Psoas muscle (tissue), 7 donors: ENCODE measurements at regions not wholly inside any gene's neighbourhood (a gene's known extent, or its start where the extent isn't known, plus 50 kb on each side); places are given as distances from the start of the nearest gene placed in this dataset.
"Not testable (repeated sequence)": the region's sequence is repeated elsewhere in the genome, so short reads cannot be mapped to it uniquely, and the experiment has no call there.

Experiments
- ATAC-seq, 4 donors: fragments of 200-7000 bp; cut with Tn5 transposase; one replicate each; pipeline ENCODE4 v1.9.1; 2020; ENCODE audit warnings: moderate library complexity in 3 of 4, mild to moderate bottlenecking in 2 of 4
- DNase-seq, 2 donors: peaks; one replicate each; pipeline ENCODE4 v3.0.0-alpha.2; 2020
- H3K27ac ChIP-seq: fragments of 200-600 bp; one replicate; pipeline ENCODE4 v1.8.0; 2022
- H3K27me3 ChIP-seq, 3 donors: fragments of 200-600 bp in 1 of 3; one replicate each; pipeline versions ENCODE4 v1.6.1 to v1.8.0; 2013 to 2022; ENCODE audit warnings: low read length in 2 of 3, mild to moderate bottlenecking in 2 of 3, moderate library complexity in 1 of 3; ENCODE audit not compliant: insufficient read depth in 3 of 3
- H3K36me3 ChIP-seq, 2 donors: fragments of 200-600 bp in 1 of 2; one replicate each; pipeline versions ENCODE4 v1.6.1 to v1.8.0; 2013 to 2022; ENCODE audit warnings: low read depth in 1 of 2, mild to moderate bottlenecking in 1 of 2, moderate library complexity in 1 of 2; ENCODE audit not compliant: insufficient read depth in 1 of 2
- H3K4me1 ChIP-seq: fragments of 200-600 bp; one replicate; pipeline ENCODE4 v1.8.0; 2022
- H3K4me3 ChIP-seq: fragments of 200-600 bp; one replicate; pipeline ENCODE4 v1.8.0; 2022; ENCODE audit warnings: mild to moderate bottlenecking
- H3K9me3 ChIP-seq: fragments of 200-600 bp; one replicate; pipeline ENCODE4 v1.8.0; 2022
- WGBS, 3 donors: extraction: QIAGEN DNeasy Blood & Tissue Kit; methylation state at CpG; one replicate each; pipeline versions ENCODE4 v1.1.6 to v1.1.7; 2013; 5-methylcytosine and 5-hydroxymethylcytosine counted together
- intact Hi-C, 2 donors: fragments of 100-400 bp; cut with DNase I; formaldehyde crosslinking; loops; one replicate each; pipeline versions ENCODE4 v1.11.0 to v1.14.2; 2022
- TF ChIP-seq, protein P1 (sequence below): fragments of 200-600 bp; IDR thresholded peaks from one replicate; pipeline ENCODE4 v1.8.0; 2022; ENCODE audit warnings: antibody characterized with exemption
- donor health status: healthy with polysubstance abuse.
- donor health status: DM: no; HTN: no; CAD: no; lungs with moderate emphysema.
- donor health status: Bipolar disorder and iron deficiency.
- donor health status: healthy.
- donor health status: DM: yes; HTN: yes; CAD: no.
- donor health status: DM: no; HTN: no; CAD: no.
- donor health status: DM: yes; HTN: yes; CAD: no.

GRCh38 chr4:82282875-82283274 lies 90.9 kb downstream of the HNRNPD start:
- TF ChIP-seq, protein P1, sequence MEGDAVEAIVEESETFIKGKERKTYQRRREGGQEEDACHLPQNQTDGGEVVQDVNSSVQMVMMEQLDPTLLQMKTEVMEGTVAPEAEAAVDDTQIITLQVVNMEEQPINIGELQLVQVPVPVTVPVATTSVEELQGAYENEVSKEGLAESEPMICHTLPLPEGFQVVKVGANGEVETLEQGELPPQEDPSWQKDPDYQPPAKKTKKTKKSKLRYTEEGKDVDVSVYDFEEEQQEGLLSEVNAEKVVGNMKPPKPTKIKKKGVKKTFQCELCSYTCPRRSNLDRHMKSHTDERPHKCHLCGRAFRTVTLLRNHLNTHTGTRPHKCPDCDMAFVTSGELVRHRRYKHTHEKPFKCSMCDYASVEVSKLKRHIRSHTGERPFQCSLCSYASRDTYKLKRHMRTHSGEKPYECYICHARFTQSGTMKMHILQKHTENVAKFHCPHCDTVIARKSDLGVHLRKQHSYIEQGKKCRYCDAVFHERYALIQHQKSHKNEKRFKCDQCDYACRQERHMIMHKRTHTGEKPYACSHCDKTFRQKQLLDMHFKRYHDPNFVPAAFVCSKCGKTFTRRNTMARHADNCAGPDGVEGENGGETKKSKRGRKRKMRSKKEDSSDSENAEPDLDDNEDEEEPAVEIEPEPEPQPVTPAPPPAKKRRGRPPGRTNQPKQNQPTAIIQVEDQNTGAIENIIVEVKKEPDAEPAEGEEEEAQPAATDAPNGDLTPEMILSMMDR, result no peak
- intact Hi-C loops, result loop anchor here (10.0 kb wide), 1 partner anchor 152 kb away; the partner anchor contains the start of genes ENOPH1 (in 2 of the 2) and HNRNPDL (in 2 of the 2)
- DNase-seq (no peak), ATAC-seq (no peak)
- Histone ChIP-seq H3K27ac (no peak overlapping the region), H3K36me3 (no peaks in the 10 kb centered on the region), H3K9me3 (no peaks in the 10 kb centered on the region), H3K4me3 (no peak overlapping the region), H3K4me1 (no peaks in the 10 kb centered on the region), H3K27me3 (no peaks in the 10 kb centered on the region)
- WGBS, 3 donors, result 42 to 44% (median 44%) methylated on average over 2 of the region's 2 CpGs

DNA sequence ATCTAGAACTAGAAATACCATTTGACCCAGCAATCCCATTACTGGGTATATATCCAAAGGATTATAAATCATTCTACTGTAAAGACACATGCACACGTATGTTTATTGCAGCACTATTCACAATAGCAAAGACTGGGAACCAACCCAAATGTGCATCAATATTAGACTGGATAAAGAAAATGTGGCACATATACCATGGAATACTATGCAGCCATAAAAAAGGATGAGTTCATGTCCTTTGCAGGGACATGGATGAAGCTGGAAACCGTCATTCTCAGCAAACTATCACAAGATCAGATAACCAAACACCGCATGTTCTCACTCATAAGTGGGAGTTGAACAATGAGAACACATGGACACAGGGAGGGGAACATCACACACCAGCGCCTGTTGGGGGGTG lies 94.2 kb downstream of the HNRNPD start:
- H3K27me3 ChIP-seq, H3K27ac ChIP-seq, H3K4me1 ChIP-seq, H3K9me3 ChIP-seq, H3K4me3 ChIP-seq, ATAC-seq, intact Hi-C loops, H3K36me3 ChIP-seq, DNase-seq: not testable (repeated sequence)
- 88 to 90% (median 89%) methylated on average over 4 of the region's 4 CpGs for WGBS, 3 donors

DNA sequence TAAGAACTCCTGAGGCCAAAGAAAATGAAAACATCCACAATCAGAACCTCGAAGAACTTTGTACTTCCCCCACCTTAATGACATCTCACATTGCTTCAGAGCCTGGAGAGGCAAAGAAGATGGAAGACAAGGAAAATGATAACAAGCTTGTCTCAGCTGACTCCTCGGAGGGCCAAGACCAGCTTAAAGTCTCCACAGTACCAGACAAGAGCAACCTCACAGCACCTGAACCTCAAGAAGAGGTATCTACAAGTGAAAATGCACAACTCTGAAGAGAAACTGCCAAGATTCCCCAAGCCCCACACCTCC lies 97.5 kb downstream of the HNRNPD start:
- no peaks in the 10 kb centered on the region for H3K9me3 ChIP-seq
- no peaks in the 10 kb centered on the region for H3K36me3 ChIP-seq
- no peak for ATAC-seq
- intact Hi-C loops, result no loop called here
- TF ChIP-seq, protein P1, result no peak
- no peak for DNase-seq
- H3K27me3 ChIP-seq, result peaks cover 0 to 1% (median 0%) of the 10 kb centered on the region in 3 donors
- no peaks in the 10 kb centered on the region for H3K4me1 ChIP-seq
- H3K4me3 ChIP-seq, result no peak overlapping the region
- 79 to 86% (median 82%) methylated on average over 2 of the region's 2 CpGs for WGBS, 3 donors
- no peak overlapping the region for H3K27ac ChIP-seq

- no peak for DNase-seq
- intact Hi-C loops, result no loop called here
- H3K36me3 ChIP-seq, result no peaks in the 10 kb centered on the region
- no peaks in the 10 kb centered on the region for H3K9me3 ChIP-seq
- H3K27me3 ChIP-seq, result peaks cover 0 to 1% (median 0%) of the 10 kb centered on the region in 3 donors
- H3K4me3 ChIP-seq, result no peak overlapping the region
- no peak overlapping the region for H3K27ac ChIP-seq
- WGBS, 3 donors, result 83 to 87% (median 87%) methylated on average over 9 of the region's 9 CpGs
- TF ChIP-seq, protein P1, result no peak
- H3K4me1 ChIP-seq, result no peaks in the 10 kb centered on the region
- no peak for ATAC-seq
Measured at GRCh38 chr4:82275431-82276331, 98.1 kb downstream of the HNRNPD start.

DNA sequence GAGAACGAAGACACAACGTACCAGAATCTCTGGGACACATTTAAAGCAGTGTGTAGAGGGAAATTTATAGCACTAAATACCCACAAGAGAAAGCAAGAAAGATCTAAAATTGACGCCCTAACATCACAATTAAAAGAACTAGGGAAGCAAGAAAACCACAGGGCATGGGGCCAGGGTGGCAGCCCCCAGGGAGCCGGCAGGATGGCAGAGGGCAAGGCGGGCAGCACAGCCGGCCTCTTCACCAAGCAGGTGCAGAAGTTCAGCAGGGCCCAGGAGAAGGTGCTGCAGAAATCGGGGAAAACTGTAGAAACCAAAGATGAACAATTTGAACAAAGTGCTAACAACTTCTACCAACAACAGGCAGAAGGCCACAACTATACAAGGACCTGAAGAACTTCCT lies 99.1 kb downstream of the HNRNPD start:
- H3K9me3 ChIP-seq, H3K27me3 ChIP-seq, H3K27ac ChIP-seq, intact Hi-C loops, H3K4me3 ChIP-seq, H3K4me1 ChIP-seq, ATAC-seq, DNase-seq, H3K36me3 ChIP-seq: not testable (repeated sequence)
- 77 to 82% (median 78%) methylated on average over 7 of the region's 7 CpGs for WGBS, 3 donors

DNA sequence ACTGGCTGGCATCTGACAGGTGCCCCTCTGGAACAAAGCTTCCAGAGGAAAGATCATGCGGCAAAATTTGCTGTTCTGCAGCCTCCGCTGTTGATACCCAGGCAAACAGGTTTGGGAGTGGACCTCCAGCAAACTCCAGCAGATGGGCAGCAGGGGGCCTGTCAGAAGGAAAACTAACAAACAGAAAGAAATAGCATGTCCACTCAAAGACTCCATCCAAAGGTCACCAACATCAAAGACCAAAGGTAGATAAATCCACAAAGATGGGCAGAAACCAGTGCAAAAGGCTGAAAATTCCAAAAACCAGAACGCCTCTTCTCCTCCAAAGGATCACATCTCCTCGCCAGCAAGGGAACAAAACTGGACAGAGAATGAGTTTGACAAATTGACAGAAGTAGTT lies 101.3 kb downstream of the HNRNPD start:
- DNase-seq, H3K27me3 ChIP-seq, H3K4me3 ChIP-seq, ATAC-seq, H3K9me3 ChIP-seq, intact Hi-C loops, H3K27ac ChIP-seq, H3K36me3 ChIP-seq, H3K4me1 ChIP-seq: not testable (repeated sequence)
- 87 to 93% (median 90%) methylated on average over 4 of the region's 4 CpGs for WGBS, 3 donors

DNA sequence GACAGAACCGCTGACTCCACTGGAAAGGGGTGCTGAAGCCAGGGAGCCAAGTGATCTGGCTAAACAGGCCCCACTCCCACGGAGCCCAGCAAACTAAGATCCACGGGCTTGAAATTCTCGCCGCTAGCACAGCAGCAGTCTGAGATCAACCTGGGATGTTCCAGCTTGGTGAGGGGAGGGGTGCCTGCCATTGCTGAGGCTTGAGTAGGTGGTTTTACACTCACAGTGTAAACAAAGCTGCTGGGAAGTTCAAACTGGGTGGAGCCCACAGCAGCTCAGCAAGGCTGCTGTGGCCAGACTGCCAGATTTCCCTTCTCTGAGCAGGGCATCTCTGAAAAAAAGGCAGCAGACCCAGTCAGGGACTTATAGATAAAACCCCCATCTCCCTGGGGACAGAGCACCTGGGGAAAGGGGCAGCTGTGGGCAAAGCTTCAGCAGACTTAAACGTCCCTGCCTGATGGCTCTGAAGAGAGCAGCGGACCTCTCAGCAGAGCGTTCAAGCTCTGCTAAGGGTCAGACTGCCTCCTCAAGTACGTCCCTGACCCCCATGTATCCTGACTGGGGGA lies 101.8 kb downstream of the HNRNPD start:
- H3K9me3 ChIP-seq, H3K4me1 ChIP-seq, H3K27me3 ChIP-seq, H3K36me3 ChIP-seq, ATAC-seq, H3K27ac ChIP-seq, H3K4me3 ChIP-seq, DNase-seq, intact Hi-C loops: not testable (repeated sequence)
- 69 to 74% (median 73%) methylated on average over 9 of the region's 9 CpGs for WGBS, 3 donors
